RPMI7951 (cell line): ENCODE measurements at regions not wholly inside any gene's neighbourhood (a gene's known extent, or its start where the extent isn't known, plus 50 kb on each side); places are given as distances from the start of the nearest gene placed in this dataset.
A peak's percentile ranks its signal among the peaks of the same experiment; 100 is the strongest.
"Not testable (repeated sequence)": the region's sequence is repeated elsewhere in the genome, so short reads cannot be mapped to it uniquely, and the experiment has no call there.

ENCODE experiments used
- DNase-seq: peaks from one replicate; pipeline ENCODE4 v3.0.0-alpha.2; 2012; ENCODE audit warnings: low read depth

- DNase-seq, result no peak
Observed at GRCh38 chr11:38011496-38011895, 1413.5 kb upstream of the RAG2 start.

- DNase-seq, result no peak
Observed at GRCh38 chr11:38009932-38010331, 1411.9 kb upstream of the RAG2 start.

GRCh38 chr11:38006466-38006865, 1408.4 kb upstream of the RAG2 start:
- no peak for DNase-seq

GRCh38 chr11:38005597-38005996, 1407.6 kb upstream of the RAG2 start:
- no peak for DNase-seq

GRCh38 chr11:37999171-37999570, 1401.1 kb upstream of the RAG2 start:
- DNase-seq, result no peak

GRCh38 chr11:37995886-37996285, 1397.8 kb upstream of the RAG2 start:
- DNase-seq, result no peak

- peak; percentile 50 for DNase-seq
Observed at GRCh38 chr11:37988031-37988430, 1390.0 kb upstream of the RAG2 start.

- no peak for DNase-seq
Observed at GRCh38 chr11:37984991-37985390, 1387.0 kb upstream of the RAG2 start.

GRCh38 chr11:37978647-37979046, 1380.6 kb upstream of the RAG2 start:
- DNase-seq, result no peak

GRCh38 chr11:37973941-37974340, 1375.9 kb upstream of the RAG2 start:
- DNase-seq, result no peak

GRCh38 chr11:37972691-37973090, 1374.7 kb upstream of the RAG2 start:
- no peak for DNase-seq

GRCh38 chr11:37969336-37969735, 1371.3 kb upstream of the RAG2 start:
- not testable (repeated sequence) for DNase-seq

- DNase-seq, result no peak
Observed at GRCh38 chr11:37968148-37968547, 1370.1 kb upstream of the RAG2 start.

GRCh38 chr11:37967635-37968034, 1369.6 kb upstream of the RAG2 start:
- DNase-seq, result no peak

GRCh38 chr11:37963440-37963839, 1365.4 kb upstream of the RAG2 start:
- no peak for DNase-seq

GRCh38 chr11:37957717-37958116, 1359.7 kb upstream of the RAG2 start:
- no peak for DNase-seq

GRCh38 chr11:37951996-37952395, 1354.0 kb upstream of the RAG2 start:
- DNase-seq, result no peak

GRCh38 chr11:37948258-37948657, 1350.2 kb upstream of the RAG2 start:
- DNase-seq, result no peak

GRCh38 chr11:37947821-37948220, 1349.8 kb upstream of the RAG2 start:
- DNase-seq, result no peak

GRCh38 chr11:37946155-37946766, 1348.2 kb upstream of the RAG2 start:
- peak; percentile 2 for DNase-seq

- DNase-seq, result no peak
Observed at GRCh38 chr11:37942081-37942480, 1344.0 kb upstream of the RAG2 start.

- no peak for DNase-seq
Observed at GRCh38 chr11:37929100-37929653, 1331.1 kb upstream of the RAG2 start.

GRCh38 chr11:37926772-37927171, 1328.7 kb upstream of the RAG2 start:
- DNase-seq, result no peak

GRCh38 chr11:37916331-37916730, 1318.3 kb upstream of the RAG2 start:
- no peak for DNase-seq
